ENCODE measurements at regions not wholly inside any gene's neighbourhood (a gene's known extent, or its start where the extent isn't known, plus 50 kb on each side); places are given as distances from the start of the nearest gene placed in this dataset.

- TF ChIP-seq CTCF (IDR thresholded peaks at IDR 0.05) (no peak), POLR2AphosphoS5 (IDR thresholded peaks at IDR 0.05) (no peak), POLR2A (IDR thresholded peaks at IDR 0.05) (no peak)
These were observed 553.5 kb upstream of the MEF2C start for GRCh38 chr5:89436464-89436863.
